NCI-H2107 treated with DMSO at 0.1 percent for 48 hours (cell line): ENCODE measurements at regions not wholly inside any gene's neighbourhood (a gene's known extent, or its start where the extent isn't known, plus 50 kb on each side); places are given as distances from the start of the nearest gene placed in this dataset.
A peak's percentile ranks its signal among the peaks of the same experiment; 100 is the strongest.

ENCODE experiments used
- DNase-seq: peaks from one replicate; lab custom pipeline; 2025; ENCODE audit not compliant: unreplicated experiment; lab: John Stamatoyannopoulos, UW

GRCh38 chr2:160672211-160672610 lies 178.6 kb upstream of the RBMS1 start:
- DNase-seq: no peak

DNA sequence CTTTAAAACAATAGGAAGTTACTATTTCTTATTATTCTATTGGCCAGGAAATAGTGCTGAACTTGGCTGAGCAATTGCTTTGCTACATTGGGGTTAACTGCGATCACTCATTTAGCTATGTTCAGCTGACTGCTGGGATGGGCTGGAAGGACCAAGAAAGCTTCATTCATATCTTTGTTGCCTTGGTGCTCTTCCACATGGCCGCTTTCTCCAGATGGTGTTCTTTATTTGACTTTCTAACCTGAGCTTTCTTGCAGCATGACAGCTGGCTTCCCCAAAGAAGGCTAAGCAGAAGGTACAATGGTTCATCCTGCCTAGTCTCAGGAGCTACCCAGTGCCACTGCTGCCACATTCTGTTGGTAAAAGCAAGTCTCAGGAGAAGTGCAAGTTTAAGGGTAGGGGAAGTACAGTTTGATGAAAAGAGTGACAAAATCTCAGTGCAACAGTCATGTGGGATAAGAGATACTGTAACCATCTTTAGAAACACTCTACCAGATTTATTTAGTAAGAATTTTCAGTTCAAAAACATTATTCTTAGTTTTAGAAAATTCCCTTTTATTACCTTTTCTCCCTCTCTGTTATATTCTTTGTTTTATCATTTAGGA lies 180.6 kb upstream of the RBMS1 start:
- no peak for DNase-seq

DNA sequence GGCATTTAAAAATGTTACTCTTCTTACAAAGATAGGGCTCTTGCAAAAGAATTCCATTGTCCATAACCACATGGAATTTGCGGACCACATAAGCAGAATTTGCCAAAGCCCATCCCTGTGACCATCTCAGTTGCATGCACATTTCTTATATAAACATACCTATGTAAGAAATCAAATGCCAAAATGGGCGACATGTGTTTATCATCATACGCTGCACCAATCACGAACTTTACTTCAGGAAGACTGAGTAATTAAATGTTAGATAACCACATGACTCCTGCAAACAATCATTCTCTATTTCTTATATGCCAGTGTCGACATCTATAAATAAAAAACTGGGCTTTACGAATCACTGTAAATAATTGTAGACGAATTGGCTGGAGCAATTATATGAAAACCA lies 186.1 kb upstream of the RBMS1 start:
- DNase-seq: no peak

DNA sequence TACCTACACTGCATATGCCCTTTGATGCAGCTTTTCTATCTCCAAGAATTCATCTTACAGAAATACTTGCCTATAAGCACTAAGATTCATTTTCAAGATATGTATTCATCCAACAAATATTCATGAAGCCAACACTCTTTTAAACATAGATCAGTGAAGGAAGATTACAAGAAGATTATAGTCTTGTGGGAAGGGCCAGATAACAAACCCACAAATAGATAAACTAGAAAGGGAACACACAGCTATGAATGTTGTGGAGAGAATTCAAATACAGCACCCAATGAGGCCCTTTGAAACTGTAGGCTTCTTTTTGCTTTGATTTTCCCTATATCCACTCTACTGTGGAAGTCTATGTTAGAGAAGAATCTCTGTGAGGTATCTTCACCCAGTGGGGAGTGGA lies 186.7 kb upstream of the RBMS1 start:
- DNase-seq: no peak

GRCh38 chr2:160680974-160681373 lies 187.4 kb upstream of the RBMS1 start:
- DNase-seq: no peak

GRCh38 chr2:160683206-160683605 lies 189.6 kb upstream of the RBMS1 start:
- no peak for DNase-seq

DNA sequence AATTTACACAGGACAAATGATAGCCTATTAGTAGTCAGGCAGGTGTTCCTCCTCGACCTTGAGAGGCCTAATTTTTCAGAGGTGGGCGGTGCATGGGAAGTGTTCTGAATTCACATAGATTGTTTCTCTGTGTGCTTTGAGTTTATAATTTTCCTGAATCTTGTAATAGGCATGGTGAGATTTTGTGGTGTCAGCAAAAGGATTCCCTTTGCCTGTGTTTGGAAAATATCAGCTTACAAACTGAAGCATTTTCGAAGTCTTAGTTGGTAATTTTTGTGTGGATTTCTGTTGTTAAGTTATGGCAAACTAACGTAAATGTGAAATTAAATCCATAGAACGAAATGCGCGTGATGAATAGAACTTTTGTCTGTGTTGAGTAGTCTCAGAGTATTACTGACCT lies 194.0 kb upstream of the RBMS1 start:
- DNase-seq: peak; percentile 74

DNA sequence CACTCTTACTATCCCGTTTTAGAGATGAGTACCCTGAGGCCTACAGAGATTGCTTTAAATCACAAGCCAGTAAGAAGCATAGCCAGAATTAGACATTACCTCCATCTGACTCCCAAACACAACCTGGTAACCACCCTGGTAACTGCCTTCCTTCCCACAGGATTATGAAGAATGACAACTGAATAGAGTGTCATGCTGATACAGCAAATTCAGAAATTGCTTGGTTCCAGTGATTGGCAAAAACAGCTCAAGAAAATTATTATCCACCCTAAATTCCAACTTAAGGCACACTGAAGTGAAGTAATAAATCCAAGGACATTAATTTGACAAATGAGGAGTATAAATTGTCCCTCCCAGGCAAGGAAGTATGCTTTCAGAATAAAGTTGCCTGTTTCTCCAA lies 195.8 kb upstream of the RBMS1 start:
- no peak for DNase-seq

GRCh38 chr2:160694221-160694620 lies 200.6 kb upstream of the RBMS1 start:
- no peak for DNase-seq

GRCh38 chr2:160694631-160695030 lies 201.0 kb upstream of the RBMS1 start:
- peak; percentile 12 for DNase-seq

DNA sequence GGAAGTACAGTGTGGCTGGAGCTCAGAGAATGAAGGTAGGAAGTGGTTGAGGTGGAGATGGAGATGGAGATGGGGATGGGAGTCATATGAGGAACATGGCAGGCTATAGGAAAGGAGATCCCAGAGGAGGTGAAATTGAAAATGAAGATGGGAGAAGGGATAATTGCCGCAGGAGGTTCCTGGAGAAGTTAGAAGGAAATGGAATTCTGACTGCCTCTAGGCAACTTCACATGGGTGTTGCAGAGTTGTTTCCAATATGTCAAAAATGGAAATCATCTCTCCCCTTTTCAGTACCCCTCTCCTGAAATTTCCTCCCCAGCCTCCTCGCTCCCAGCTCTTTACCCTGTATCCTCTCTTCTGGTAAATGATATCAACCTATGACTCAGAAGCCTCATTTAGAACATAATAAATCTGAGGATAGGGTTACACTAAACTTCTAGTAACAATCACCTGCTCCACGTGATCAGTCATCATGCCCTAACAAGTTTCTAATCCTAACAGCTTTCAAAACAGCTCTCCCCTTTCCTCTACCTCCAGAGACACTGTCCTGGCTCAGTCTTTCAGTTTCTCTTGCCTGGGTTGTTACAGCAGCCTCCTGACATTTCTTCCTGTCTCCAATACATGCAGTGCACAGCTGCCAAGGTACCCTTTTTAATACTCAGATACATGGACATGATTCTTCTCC lies 201.9 kb upstream of the RBMS1 start:
- peak; percentile 95 for DNase-seq

- DNase-seq: no peak
Measured at GRCh38 chr2:160696087-160696452, 202.5 kb upstream of the RBMS1 start.

- DNase-seq: no peak
Measured at GRCh38 chr2:160697817-160698216, 204.2 kb upstream of the RBMS1 start.

- DNase-seq: no peak
Measured at GRCh38 chr2:160700021-160700814, 206.6 kb upstream of the RBMS1 start.

- peak; percentile 17 for DNase-seq
Measured at GRCh38 chr2:160701822-160702221, 208.2 kb upstream of the RBMS1 start.

GRCh38 chr2:160702754-160703153 lies 209.1 kb upstream of the RBMS1 start:
- DNase-seq: no peak

GRCh38 chr2:160703648-160704585 lies 210.3 kb upstream of the RBMS1 start:
- DNase-seq: no peak

GRCh38 chr2:160715428-160715827 lies 221.8 kb upstream of the RBMS1 start:
- DNase-seq: no peak

GRCh38 chr2:160719116-160719515 lies 225.5 kb upstream of the RBMS1 start:
- no peak for DNase-seq

DNA sequence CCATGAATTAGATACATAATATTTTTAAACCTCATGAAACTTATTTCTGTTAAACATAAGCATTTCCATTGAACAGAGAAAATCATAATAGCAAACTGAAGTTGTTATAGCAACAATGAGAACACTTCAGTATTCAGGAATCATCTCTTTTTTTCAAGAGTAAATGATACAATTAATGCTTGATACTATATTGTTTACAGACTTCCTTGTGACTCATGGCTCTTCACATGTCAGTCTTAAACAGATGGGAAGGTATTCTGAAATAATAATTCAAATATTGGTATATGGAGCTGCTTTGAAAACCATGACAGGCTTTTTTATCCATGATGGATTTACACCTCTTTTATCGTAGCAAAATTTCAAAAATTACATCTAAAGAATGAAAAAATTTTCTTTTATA lies 226.5 kb upstream of the RBMS1 start:
- DNase-seq: no peak
